ENCODE measurements at regions not wholly inside any gene's neighbourhood (a gene's known extent, or its start where the extent isn't known, plus 50 kb on each side); places are given as distances from the start of the nearest gene placed in this dataset.

DNA sequence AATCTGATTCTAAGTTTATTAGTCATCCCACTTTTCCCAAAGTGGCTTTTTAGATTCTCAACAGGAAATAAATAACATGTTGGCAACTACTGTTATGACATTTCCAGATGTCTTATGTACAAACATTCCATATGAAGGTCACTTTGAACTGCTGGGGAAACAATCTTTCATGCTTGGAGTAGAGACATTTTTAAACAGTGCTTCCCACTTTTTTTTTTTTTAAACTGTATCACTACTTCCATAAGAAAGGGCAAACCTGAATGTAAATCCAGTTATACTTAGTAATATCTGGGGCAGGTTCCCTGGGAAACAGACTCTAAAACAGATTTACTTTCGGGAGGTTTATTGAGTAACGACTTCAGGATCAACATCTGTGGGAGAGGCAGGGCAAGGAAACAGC, 473.8 kb downstream of the TAFA4 start:
- no peak for DNase-seq

DNA sequence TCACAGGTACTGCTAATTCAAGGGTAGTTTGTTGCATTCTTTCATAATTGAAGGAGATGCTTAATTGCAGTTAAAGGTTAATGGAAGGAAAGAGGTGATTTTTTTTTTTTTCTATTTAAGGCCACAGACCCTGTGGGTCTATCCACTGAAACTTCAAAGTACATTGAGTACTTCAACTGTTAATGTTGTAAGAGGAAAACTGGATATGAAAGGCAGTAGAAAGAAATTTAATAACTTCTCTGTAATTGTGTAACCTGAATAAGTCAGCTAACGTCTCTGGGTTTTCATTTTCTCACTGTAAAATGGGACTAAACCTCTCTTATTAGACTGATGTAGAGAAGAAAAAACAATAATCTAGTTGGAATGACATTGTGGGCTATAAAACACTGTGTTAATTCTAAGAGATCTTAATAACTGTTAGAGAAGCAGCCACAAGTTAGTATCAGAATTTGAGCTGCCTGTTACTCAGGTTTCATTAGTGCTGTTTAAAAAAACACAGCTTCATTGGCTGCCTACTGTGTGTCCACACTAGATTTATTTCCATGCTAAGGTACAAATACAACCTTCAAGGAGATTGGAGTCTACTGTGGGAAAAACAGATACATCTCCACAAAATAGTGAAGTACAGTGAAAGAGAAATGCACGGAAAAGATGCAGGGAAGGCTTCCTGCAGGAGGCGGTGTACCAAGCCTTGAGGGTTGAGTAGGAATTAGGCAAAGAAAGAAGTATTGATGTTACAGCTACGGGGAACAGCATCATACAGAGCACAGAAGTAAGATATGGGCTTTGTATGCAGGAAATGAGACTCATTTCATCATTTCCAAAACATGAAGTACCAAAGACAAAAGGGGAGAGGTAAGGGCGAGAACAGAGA, 483.6 kb downstream of the TAFA4 start:
- DNase-seq, result no peak

DNA sequence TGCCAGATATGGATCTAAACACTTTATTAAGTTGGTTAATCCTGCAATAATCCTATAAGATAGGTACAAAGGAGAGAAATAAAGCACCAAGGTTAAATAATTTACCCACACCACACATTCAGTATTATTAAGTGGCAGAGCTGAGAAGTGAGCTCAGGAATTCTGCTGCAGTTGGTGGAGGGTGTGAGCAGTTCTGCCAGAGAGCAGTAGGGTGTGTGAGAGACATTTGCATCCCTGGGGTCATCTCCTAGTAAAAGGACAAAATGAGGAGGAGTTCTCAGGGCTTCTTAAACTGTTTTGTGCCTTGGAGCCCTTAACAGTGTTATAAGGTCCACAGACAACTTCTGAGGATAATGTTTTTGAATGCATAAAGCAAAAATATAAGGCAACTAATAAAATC, 484.5 kb downstream of the TAFA4 start:
- no peak for DNase-seq

DNA sequence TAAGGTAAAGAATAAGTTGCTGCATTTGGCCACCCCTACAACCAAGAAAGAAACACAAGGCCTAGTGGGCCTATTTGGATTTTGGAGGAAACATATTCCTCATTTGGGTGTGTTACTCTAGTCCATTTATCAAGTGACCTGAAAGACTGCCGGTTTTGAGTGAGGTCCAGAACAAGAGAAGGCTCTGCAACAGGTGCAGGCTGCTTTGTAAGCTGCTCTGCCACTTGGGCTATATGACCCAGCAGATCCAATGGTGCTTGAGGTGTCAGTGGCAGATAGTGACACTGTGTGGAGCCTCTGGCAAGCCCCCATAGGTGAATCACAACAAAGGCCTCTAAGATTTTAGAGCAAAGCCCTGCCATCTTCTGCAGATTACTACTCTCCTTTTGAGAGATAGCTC, 491.3 kb downstream of the TAFA4 start:
- no peak for DNase-seq

DNA sequence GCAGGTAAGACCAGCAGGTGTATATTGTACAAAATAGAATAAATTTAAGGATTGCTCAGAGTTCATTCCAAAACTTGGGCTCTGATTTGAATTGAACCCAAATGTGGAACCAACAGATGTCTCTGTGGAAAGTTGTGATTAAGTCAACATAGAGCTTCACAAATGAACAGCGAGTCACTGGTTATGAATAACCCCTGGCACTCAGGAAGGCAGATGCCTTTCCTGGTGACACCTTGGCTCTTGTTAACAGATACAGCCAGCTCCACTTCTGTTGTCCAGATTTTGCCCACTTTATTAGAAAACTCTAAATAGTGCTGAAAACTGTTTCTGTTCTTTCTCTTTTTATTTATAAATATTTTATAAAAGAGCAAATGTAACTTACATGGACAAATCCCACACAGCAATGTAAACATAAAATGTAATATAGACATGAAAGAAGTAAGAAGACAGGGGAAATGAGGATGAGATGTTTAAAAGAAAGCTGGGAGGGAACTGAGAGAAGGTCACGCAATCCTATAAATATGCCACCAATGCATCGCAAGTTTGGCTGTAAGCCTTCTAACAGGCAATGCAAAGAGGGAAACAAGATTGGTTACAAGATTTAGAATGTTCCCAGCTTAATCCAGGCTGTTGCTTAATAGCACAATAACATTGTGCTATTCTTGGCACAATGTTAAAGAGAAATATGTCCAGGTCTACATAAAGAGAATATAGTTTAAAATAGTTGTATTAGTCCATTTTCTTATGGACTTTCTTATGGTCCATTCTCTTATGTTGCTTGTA, 495.5 kb downstream of the TAFA4 start:
- DNase-seq, result no peak

DNA sequence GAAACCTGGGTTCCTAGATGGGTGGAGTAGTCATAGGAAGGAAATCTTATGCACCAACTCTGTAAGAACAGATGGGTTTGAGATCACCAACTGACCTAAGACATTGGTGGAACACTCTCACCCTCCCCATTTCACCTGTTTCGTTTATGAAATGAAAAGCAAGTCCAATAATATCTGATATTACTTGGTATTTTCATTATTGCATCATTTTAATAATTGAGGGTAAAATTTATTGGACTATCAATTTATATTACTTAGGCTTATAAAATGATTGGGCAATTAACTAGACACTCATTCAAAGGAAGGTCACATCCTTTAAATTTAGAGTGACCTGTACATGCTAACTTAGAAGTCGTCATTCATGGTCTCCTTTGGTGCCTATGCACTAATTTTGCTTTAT, 503.9 kb downstream of the TAFA4 start:
- DNase-seq, result no peak

DNA sequence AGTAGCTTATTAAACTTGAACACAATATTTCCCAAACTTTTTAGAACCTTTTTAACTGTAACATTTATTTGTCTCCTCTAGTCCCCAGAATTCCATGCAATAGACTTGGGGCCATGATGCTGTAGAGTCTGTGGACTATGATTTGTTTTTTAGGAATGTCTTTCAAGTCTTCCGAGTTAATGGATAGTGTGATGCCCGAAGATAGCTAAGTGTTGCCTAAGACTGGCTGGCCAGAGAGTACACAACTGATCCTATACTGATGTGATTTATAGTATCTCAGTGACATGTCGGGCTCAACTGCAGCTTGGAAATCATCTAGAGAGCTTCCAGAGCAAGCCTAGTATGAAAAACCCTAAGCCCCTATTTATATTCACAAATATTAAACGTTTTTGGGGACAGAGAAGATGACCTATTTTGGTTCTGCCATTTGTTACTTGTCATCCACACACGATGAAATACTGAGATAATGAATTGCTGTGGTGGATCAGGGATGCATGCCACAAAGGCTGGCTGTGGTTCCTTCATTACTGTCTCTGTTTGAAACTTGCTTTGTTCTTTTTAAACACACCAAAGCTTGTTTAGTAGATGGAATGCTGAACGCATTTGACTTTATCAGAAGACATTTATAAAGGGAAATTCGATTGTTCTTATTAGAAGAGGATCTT, 507.4 kb downstream of the TAFA4 start:
- no peak for DNase-seq

DNA sequence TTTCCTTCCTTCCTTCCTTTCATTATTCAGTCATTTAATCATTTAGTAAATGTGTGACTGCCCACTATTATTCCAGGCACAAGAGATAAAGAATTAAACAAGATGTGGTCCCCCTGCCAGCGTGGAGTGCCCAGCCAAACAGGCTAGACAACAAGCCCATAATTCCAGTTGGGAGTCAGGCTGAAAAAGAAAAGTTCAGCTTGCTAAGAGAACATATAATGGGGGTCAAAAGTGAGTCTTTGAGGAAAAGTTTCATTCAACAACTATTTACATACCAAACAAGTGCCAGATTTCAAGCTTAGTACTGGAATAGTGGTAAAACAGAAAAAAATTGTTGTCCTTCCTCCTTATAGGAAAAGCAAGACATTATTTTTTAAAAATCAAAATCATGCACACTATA, 523.7 kb downstream of the TAFA4 start:
- DNase-seq, result no peak

DNA sequence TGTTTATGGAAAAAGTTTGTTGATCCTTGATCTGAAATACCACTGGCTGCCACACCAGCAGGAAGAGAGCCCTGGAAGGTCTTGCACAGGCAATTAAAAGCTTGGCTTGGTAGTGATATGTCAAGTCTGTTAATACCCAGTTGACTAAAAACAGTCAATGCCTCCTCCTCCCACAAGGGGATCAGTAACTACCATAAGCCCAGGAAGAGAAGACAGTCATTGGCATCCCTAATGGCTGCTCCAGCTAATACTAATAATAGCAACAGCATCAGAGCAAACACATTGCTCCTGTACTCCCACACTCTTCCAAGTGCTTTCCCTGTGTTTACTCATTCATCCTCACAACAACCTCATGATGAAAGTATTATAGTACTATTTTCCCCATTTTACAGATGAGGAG, 528.6 kb downstream of the TAFA4 start:
- DNase-seq, result no peak

DNA sequence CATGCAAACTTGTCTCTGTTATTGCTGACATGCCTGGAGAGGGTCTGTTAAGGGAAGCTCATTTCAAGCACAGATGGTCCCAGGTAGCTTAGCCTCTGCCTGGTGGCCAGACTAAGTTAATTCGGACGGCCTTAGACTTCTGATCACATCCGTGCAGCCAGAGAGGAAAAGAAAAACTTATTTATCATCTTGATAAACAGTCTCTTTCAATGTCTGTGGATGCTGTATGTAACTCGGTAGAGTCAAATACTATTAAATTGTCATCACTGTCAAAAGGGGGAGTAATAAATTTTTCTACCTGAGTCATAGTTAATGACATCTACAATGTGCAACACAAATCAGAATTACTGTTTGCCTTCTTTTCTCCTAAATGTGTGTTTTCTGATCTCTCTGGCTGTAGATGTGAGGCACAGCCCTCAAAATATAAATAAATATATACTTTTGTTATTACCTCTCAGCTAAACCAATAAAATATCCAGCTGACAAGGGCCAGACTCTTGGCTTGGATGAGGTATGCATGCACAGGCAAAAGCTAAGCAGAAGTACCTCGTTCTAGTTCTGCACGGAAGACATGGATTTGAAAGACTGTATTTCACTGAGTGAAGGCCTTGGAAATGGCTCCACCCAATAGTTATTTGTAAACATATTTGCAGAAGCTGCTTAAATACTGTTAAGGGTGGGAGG, 530.0 kb downstream of the TAFA4 start:
- no peak for DNase-seq

DNA sequence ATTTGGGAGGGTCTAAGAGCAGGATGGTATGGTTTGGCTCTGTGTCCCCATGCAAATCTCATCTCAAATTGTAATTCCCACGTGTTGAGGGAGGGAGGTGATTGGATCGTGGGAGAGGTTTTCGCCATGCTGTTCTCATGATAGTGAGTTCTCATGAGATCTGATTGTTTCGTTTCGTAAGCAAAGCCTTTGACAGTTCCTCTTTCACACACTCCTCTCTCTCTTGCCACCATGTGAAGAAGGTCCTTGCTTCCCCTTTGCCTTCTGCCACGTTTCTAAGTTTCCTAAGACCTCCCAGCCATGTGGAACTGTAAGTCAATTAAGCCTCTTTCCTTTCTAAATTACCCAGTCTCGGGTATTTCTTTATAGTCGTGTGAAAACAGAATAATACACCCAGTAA, 553.7 kb downstream of the TAFA4 start:
- no peak for DNase-seq

DNA sequence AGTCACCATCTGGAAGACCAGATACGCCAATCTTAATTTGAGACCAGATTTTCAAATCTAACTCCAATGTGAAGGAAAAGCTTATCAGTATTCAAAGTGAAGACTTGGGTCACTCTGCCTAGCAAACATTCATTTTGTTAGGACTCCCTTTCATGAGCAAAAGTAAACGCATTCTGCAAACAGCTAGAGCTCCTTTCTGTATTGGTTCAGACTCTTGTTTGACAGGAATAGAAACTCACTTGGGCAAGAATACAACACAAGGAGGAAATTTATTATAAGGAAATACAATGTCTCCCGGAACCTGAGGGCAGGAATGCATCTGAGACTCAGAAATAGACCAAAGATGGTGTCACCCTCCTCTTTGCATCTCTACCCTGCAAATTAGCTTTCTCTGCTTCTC, 558.6 kb downstream of the TAFA4 start:
- DNase-seq, result no peak

DNA sequence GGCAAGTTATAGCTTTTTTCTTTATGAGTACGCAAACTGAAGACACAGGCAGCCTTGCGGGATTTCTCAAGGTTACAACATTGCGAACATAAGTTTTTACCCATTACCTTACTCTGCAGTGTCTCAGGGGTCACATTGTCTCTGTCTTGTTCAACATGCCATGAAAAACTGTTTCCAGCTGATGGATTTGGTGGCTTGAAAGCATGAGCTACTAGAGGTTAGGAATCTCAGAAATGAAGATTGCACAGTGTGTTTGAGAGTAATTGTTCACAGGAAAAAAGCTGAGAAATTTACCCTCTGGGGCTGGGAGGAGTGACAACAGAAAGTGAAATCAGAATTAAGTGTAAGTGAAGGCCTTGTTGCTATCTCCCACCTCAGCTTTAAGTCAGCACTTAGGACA, 568.6 kb downstream of the TAFA4 start:
- DNase-seq, result no peak

DNA sequence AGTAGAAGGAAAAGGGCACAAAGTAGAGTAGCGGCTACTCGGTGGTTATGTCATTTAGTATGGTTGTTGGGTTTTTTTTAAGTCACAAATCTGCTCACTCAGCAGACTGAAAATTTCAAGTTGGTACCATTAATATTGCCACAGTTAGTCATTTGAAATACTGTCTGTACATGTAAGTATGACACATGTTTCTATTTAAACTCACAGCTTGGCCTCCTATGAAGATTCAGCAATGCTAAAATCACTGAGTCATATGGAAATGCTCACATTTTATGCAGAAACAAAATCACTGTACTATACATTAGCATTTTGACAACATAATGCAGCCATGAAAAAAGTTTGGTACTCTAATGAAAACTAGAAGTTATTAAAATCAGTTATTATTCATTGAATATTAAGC, 571.9 kb downstream of the TAFA4 start:
- DNase-seq, result no peak

DNA sequence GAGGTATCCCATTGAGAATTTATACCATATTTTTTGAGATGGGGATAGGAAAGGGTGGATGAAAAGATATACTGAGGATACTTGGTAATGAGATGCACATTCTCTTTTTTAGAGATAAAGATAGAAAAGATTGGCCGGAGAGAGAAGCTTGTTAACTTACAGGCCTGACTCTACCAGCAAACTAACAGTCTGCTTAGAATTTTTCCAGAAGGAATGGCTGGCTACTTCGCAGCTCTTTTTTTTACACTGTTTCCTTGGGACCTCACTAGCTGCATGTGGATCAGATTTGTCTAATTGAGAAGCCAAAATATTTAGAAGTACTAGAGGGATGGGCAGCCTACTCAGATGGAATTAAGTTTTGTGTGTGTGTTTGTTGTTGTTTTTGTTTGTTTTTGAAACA, 586.6 kb downstream of the TAFA4 start:
- no peak for DNase-seq

DNA sequence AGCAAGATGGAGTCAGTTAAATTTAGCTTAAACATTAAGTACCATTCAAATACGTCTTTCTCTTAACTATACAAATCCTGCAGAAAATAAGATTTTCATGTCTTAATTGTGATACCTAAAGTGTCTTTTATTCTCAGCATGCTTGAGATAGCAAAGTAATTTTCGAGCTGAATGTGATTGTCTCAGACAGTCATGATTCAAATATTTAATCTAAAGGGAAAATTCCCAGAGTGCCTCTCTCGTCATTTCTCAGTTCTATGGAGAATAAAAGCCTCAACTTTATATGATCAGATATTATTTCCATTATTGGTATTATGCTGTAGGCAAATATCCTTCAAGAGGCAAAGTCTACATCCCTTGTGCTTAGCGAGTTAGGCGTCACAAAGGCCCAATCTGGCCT, 589.9 kb downstream of the TAFA4 start:
- no peak for DNase-seq

DNA sequence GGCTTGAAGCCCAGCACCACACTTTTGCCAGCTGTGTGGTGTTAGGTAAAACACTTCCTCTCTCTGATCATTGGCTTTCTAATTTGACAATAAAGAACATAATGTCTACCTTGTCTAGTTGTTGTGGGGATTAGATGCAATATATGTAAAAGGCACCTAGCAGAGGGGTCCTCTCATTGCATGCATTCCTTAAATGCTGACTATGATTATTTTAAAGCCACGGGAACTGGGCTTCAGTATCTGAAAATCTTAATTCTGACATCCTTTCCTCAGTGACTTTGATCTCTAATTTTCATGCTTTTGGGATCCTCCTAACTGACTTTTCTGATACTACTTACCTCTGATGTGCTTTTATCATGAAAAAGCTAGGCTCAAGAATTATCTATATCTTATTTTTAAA, 596.3 kb downstream of the TAFA4 start:
- no peak for DNase-seq

DNA sequence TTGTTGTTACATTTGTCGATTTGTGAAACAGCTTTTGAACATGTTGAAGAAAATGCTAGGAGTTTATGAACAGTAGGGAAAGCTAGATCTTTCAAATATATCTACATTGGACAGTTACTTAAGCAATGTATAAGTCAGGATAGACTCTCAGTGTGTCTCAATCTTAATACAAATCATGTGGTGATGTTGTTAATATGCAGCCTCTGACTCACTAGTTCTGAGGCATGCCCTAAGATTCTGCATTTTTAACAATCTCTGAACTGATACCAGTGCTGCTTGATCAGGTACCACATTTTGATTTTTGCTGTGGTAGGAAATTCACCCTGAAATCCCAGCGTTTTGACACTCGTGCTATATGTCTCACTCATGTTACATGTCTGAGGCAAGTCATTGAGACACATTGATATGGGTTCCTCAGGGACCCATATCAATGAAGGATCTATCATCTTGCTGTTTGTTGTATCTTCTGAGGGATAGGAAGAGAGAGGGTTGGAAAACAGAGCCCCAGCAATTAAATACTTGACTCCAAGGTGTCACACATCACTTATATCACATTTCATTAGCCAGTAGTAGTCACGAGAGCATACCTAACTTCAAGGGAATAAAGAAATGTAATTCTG, 597.9 kb downstream of the TAFA4 start:
- no peak for DNase-seq

DNA sequence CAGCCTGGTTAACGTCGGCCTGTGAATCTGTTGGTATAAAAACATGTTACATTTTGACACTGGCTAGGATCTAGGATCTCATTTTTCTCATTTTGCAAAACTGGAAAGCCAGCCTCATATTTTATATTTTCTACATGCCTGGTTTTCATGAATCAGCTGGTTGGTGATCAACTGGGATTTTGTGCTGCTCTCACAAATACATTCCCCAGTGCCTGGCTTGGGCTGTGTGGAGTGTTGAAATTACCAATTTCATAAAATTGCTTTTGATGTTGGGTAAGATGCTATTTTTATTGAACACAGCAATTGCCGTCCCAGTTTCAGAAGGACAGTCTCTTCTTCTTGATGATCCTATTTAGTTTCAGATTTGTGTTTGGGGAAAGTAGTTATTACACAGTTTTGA, 604.3 kb downstream of the TAFA4 start:
- no peak for DNase-seq

DNA sequence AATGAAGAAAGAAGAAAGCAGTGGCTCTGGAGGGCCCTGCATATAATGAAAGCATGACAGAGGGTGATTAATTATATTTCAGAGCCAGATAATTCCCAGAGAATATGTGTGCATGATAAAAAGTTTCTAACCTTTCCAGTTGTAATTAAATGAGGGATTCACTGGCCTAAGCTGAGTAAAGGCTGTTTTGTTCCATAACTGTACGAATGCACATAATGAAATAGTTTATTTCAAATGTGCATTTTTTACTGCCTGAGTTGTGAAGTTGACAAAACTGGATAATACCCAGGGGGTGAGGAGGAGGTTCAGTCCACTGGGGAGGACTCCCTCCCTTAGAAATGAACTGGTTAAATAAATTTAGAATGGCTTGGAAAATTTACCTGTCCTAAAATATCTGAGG, 616.4 kb downstream of the TAFA4 start:
- no peak for DNase-seq

DNA sequence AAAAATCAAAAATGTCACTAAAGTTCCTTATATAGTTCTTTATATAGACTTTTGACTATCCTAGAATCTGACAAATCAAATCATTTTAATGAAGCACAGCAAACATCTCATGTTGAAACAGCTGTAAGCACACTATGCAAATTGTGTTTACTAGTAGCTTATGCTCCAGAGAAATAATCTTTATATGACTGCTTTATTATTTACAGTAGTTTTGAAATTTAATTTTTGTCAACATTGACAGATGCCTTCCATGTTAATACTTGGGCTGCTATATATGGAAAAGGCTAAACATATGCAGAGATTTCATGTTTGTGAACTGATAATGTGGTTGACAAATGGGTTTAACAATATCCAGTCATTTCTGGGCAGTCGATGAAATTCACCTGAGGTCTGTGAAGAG, 616.8 kb downstream of the TAFA4 start:
- no peak for DNase-seq

DNA sequence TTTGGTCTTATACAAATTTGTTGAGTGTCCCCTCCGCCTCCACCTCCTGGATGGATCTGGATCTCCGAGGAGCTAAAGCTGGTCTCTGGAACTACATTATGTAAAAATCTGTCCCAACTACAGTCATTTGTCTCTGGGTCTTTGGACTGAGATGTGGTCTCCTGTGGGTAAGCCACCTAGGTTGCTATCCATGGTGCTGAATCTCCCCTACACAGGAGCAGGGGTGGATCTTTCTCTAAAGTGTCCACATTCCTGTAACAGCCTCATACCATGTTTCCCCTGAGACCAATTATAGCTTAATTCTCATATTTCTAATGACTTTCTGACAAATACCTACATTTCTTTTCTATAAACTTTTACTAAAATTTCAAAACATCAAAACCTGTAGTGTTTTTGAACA, 625.8 kb downstream of the TAFA4 start:
- DNase-seq, result peak in 1 of 2 donors; percentile 5

DNA sequence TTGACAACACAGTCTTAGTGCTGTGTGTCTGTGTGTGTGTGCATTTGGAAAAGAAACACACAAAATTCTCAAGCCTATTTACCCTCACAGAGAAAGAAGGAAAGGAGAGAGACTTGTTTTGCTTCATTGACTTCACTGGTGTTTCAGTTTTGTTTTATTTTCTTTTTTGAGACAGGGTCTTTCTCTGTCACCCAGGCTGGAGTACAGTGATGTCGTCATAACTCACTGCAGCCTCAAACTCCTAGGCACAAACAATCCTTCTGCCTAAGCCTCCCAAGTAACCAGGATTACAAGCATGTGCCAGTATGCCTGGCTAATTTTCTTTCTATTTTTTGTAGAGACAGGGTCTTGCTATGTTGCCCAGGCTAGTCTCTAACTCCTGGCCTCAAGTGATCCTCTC, 636.9 kb downstream of the TAFA4 start:
- no peak for DNase-seq

Data from stimulated activated CD4-positive, alpha-beta T cell treated with anti-CD3 and anti-CD28 coated beads, Interleukin-2, amount 100 ng/mL, for 48 hours (primary cell).